Lung (tissue), 11 donors: ENCODE measurements at regions not wholly inside any gene's neighbourhood (a gene's known extent, or its start where the extent isn't known, plus 50 kb on each side); places are given as distances from the start of the nearest gene placed in this dataset.
"Not testable (repeated sequence)": the region's sequence is repeated elsewhere in the genome, so short reads cannot be mapped to it uniquely, and the experiment has no call there.

Experiments
- ATAC-seq: fragments of 200-7000 bp; cut with Tn5 transposase; one replicate; pipeline ENCODE4 v1.9.1; 2020; ENCODE audit warnings: moderate number of reproducible peaks; ENCODE audit not compliant: insufficient read depth, low FRiP score
- DNase-seq, 3 donors: peaks; one replicate each; pipeline ENCODE4 v3.0.0-alpha.2; 2013 to 2017
- H3K27ac ChIP-seq, 2 donors: one replicate each; pipeline ENCODE4 v1.5.1; 2013; ENCODE audit warnings: mild to moderate bottlenecking in 2 of 2, moderate library complexity in 2 of 2, control low read depth in 1 of 2, inconsistent platforms in 1 of 2, low read depth in 1 of 2, low read length in 1 of 2
- H3K27me3 ChIP-seq, 3 donors: one replicate each; pipeline ENCODE4 v1.5.1; 2013; ENCODE audit warnings: low read length in 2 of 3; ENCODE audit not compliant: control insufficient read depth in 3 of 3, insufficient read depth in 3 of 3
- H3K36me3 ChIP-seq, 4 donors: one replicate each; pipeline ENCODE4 v1.5.1; 2013; ENCODE audit warnings: low read length in 4 of 4, mild to moderate bottlenecking in 1 of 4, moderate library complexity in 1 of 4; ENCODE audit not compliant: control insufficient read depth in 4 of 4, insufficient read depth in 4 of 4
- H3K4me1 ChIP-seq, 5 donors: one replicate each; pipeline ENCODE4 v1.5.1; 2013; ENCODE audit warnings: low read length in 5 of 5, mild to moderate bottlenecking in 2 of 5, moderate library complexity in 1 of 5; ENCODE audit not compliant: control insufficient read depth in 5 of 5, insufficient read depth in 5 of 5
- H3K4me3 ChIP-seq: one replicate; pipeline ENCODE4 v1.5.1; 2013; ENCODE audit warnings: mild to moderate bottlenecking, control low read depth, moderate library complexity
- H3K9ac ChIP-seq, 2 donors: one replicate each; pipeline ENCODE4 v1.5.1; 2013; ENCODE audit warnings: low read length in 2 of 2, control low read depth in 1 of 2; ENCODE audit not compliant: insufficient read depth in 1 of 2
- H3K9me3 ChIP-seq, 4 donors: one replicate each; pipeline ENCODE4 v1.5.1; 2013; ENCODE audit warnings: low read length in 3 of 4, mild to moderate bottlenecking in 1 of 4, moderate library complexity in 1 of 4; ENCODE audit not compliant: control insufficient read depth in 4 of 4, insufficient read depth in 3 of 4
- CTCF ChIP-seq: IDR thresholded peaks from 2 replicates; pipeline ENCODE4 v1.5.1; 2012; ENCODE audit warnings: mild to moderate bottlenecking; ENCODE audit errors: control extremely low read depth, extremely low read depth
- WGBS, 2 donors: extraction: QIAGEN DNeasy Blood & Tissue Kit; methylation state at CpG; one replicate each; pipeline ENCODE4 v1.1.7; 2013; 5-methylcytosine and 5-hydroxymethylcytosine counted together
- donor health status: control.
- donor health status: control.
- donor health status: Bipolar disorder and iron deficiency.
- donor health status: healthy.
- donor health status: DM: yes; HTN: yes; CAD: no.

- H3K36me3 ChIP-seq: no peaks in the 10 kb centered on the region
- H3K4me3 ChIP-seq: no peak overlapping the region
- H3K4me1 ChIP-seq: no peaks in the 10 kb centered on the region
- WGBS, 2 donors: 74 to 79% methylated on average over 2 of the region's 2 CpGs
- H3K27ac ChIP-seq: no peak overlapping the region
- no peaks in the 10 kb centered on the region for H3K27me3 ChIP-seq
- no peaks in the 10 kb centered on the region for H3K9me3 ChIP-seq
- ATAC-seq: no peak
- DNase-seq: no peak
- no peak for TF ChIP-seq CTCF
- no peak overlapping the region for H3K9ac ChIP-seq
Observed at GRCh38 chr18:41060967-41061366, 894.1 kb upstream of the PIK3C3 start.

GRCh38 chr18:41059126-41059415 is 896.0 kb upstream of the PIK3C3 start:
- Histone ChIP-seq H3K9ac (no peak overlapping the region), H3K27ac (no peak overlapping the region), H3K9me3 (no peaks in the 10 kb centered on the region), H3K36me3 (no peaks in the 10 kb centered on the region), H3K27me3 (no peaks in the 10 kb centered on the region), H3K4me3 (no peak overlapping the region), H3K4me1 (no peaks in the 10 kb centered on the region)
- DNase-seq: no peak
- TF ChIP-seq CTCF: no peak
- ATAC-seq: no peak
- WGBS, 2 donors: 76 to 89% methylated on average over 1 of the region's 1 CpG

GRCh38 chr18:41058351-41059125 is 896.5 kb upstream of the PIK3C3 start:
- no peak overlapping the region for H3K4me3 ChIP-seq
- H3K9me3 ChIP-seq: no peaks in the 10 kb centered on the region
- DNase-seq (no peak), ATAC-seq (no peak)
- 77 to 83% methylated on average over 9 of the region's 9 CpGs for WGBS, 2 donors
- H3K27me3 ChIP-seq: no peaks in the 10 kb centered on the region
- H3K4me1 ChIP-seq: no peaks in the 10 kb centered on the region
- no peaks in the 10 kb centered on the region for H3K36me3 ChIP-seq
- H3K27ac ChIP-seq: no peak overlapping the region
- TF ChIP-seq CTCF: no peak
- H3K9ac ChIP-seq: no peak overlapping the region

- H3K9me3 ChIP-seq: no peaks in the 10 kb centered on the region
- H3K4me1 ChIP-seq: no peaks in the 10 kb centered on the region
- no peak overlapping the region for H3K4me3 ChIP-seq
- no peaks in the 10 kb centered on the region for H3K36me3 ChIP-seq
- 88 to 92% methylated on average over 3 of the region's 3 CpGs for WGBS, 2 donors
- no peak for ATAC-seq
- no peaks in the 10 kb centered on the region for H3K27me3 ChIP-seq
- no peak overlapping the region for H3K9ac ChIP-seq
- TF ChIP-seq CTCF: no peak
- H3K27ac ChIP-seq: no peak overlapping the region
- no peak for DNase-seq
Observed at GRCh38 chr18:41052625-41053024, 902.4 kb upstream of the PIK3C3 start.

GRCh38 chr18:41046250-41046649 is 908.8 kb upstream of the PIK3C3 start:
- not testable (repeated sequence) for H3K4me3 ChIP-seq, H3K36me3 ChIP-seq, H3K9ac ChIP-seq, H3K9me3 ChIP-seq, H3K4me1 ChIP-seq, H3K27me3 ChIP-seq, ATAC-seq, H3K27ac ChIP-seq, DNase-seq
- WGBS, 2 donors: 92 to 94% methylated on average over 16 of the region's 16 CpGs
